Prostate gland (tissue), 2 donors: ENCODE measurements at regions not wholly inside any gene's neighbourhood (a gene's known extent, or its start where the extent isn't known, plus 50 kb on each side); places are given as distances from the start of the nearest gene placed in this dataset.
"Not testable (repeated sequence)": the region's sequence is repeated elsewhere in the genome, so short reads cannot be mapped to it uniquely, and the experiment has no call there.

Experiments used
- DNase-seq: peaks from one replicate; pipeline ENCODE4 v3.0.0-alpha.2; 2019; ENCODE audit warnings: low spot score
- H3K27ac ChIP-seq, 2 donors: fragments of 200-600 bp; sonication (generic); 2 replicates each; pipeline ENCODE4 v1.5.1; 2017 to 2019
- H3K27me3 ChIP-seq: fragments of 200-600 bp; sonication (generic); replicated peaks from 2 replicates; pipeline ENCODE4 v1.5.1; 2019; ENCODE audit not compliant: insufficient read depth
- H3K36me3 ChIP-seq, 2 donors: fragments of 200-600 bp; sonication (generic); 1 replicate in 1 of 2; 2 replicates in 1 of 2; pipeline versions ENCODE4 v1.5.1 to v1.8.1; 2017 to 2019
- H3K4me1 ChIP-seq: fragments of 200-600 bp; sonication (generic); replicated peaks from 2 replicates; pipeline ENCODE4 v1.5.1; 2019
- H3K4me3 ChIP-seq, 2 donors: fragments of 200-600 bp; sonication (generic); 2 replicates each; pipeline ENCODE4 v1.5.1; 2017 to 2019
- H3K9me3 ChIP-seq: fragments of 200-600 bp; sonication (generic); 2 replicates; pipeline ENCODE4 v1.5.1; 2017
- POLR2A ChIP-seq: fragments of 450-650 bp; IDR thresholded peaks from one replicate; pipeline ENCODE4 v1.6.1; 2016; ENCODE audit warnings: antibody characterized with exemption, mild to moderate bottlenecking
- POLR2AphosphoS5 ChIP-seq: sonication (generic); formaldehyde crosslinking; IDR thresholded peaks from one replicate; pipeline ENCODE4 v1.6.1; 2017; ENCODE audit warnings: antibody characterized with exemption
- WGBS: methylation state at CpG from one replicate; pipeline ENCODE4 v1.1.5; 2018; 5-methylcytosine and 5-hydroxymethylcytosine counted together
- intact Hi-C: fragments of 100-400 bp; cut with DNase I; formaldehyde crosslinking; loops from one replicate; pipeline ENCODE4 v1.14.2; 2022
- TF ChIP-seq, protein P1 (sequence below), 4 experiments: fragments of 200-600 bp in 2 of 4; fragments of 450-650 bp in 2 of 4; sonication (generic) in 2 of 4; IDR thresholded peaks; 1 replicate in 3 of 4; 2 replicates in 1 of 4; pipeline ENCODE4 v1.5.1; 2016 to 2019; ENCODE audit warnings: antibody characterized with exemption in 4 of 4, mild to moderate bottlenecking in 2 of 4, moderate library complexity in 2 of 4

GRCh38 chr9:136599811-136600660 lies 54.2 kb upstream of the NOTCH1 start:
- Histone ChIP-seq H3K4me3 (no peak overlapping the region), H3K9me3 (no peaks in the 10 kb centered on the region), H3K27ac (no peak overlapping the region), H3K36me3 (no peaks in the 10 kb centered on the region), H3K4me1 (no peaks in the 10 kb centered on the region), H3K27me3 (no peaks in the 10 kb centered on the region)
- WGBS = 63% methylated on average over 28 of the region's 29 CpGs
- intact Hi-C loops = no loop called here
- no peak for DNase-seq
- TF ChIP-seq, protein P1, sequence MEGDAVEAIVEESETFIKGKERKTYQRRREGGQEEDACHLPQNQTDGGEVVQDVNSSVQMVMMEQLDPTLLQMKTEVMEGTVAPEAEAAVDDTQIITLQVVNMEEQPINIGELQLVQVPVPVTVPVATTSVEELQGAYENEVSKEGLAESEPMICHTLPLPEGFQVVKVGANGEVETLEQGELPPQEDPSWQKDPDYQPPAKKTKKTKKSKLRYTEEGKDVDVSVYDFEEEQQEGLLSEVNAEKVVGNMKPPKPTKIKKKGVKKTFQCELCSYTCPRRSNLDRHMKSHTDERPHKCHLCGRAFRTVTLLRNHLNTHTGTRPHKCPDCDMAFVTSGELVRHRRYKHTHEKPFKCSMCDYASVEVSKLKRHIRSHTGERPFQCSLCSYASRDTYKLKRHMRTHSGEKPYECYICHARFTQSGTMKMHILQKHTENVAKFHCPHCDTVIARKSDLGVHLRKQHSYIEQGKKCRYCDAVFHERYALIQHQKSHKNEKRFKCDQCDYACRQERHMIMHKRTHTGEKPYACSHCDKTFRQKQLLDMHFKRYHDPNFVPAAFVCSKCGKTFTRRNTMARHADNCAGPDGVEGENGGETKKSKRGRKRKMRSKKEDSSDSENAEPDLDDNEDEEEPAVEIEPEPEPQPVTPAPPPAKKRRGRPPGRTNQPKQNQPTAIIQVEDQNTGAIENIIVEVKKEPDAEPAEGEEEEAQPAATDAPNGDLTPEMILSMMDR (IDR thresholded peaks at IDR 0.05) = no peak
- no peak for TF ChIP-seq POLR2A
- no peak for TF ChIP-seq POLR2AphosphoS5

DNA sequence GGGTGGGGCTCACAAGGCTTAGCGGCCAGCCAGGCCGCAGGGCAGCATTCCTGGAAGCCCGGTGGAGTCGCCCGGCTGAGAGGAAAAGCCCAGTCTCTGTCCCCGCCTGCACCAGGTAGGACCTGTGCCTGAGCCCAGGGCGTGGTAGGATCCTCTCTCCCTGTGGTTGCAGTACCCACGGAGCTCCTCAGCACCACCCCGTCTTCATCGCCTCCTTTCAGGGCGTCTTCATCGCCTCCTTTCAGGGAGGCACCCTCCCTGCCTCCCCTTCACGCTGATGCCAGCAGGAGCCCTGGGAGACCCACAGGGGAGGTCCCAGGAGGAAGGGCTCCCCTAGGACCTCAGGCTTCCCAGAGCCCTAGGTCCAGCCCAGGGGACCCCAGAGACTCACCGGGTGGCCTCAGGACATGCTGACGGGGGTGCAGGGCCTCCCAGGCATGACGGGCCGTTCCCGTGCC lies 53.3 kb upstream of the NOTCH1 start:
- no peak for DNase-seq
- H3K9me3 ChIP-seq = no peaks in the 10 kb centered on the region
- intact Hi-C loops = no loop called here
- H3K4me1 ChIP-seq = no peaks in the 10 kb centered on the region
- TF ChIP-seq, protein P1 (IDR thresholded peaks at IDR 0.05) = no peak
- TF ChIP-seq POLR2A (no peak), POLR2AphosphoS5 (no peak)
- H3K27me3 ChIP-seq = no peaks in the 10 kb centered on the region
- WGBS = 70% methylated on average over 10 of the region's 18 CpGs
- H3K4me3 ChIP-seq = no peak overlapping the region
- H3K27ac ChIP-seq = no peak overlapping the region
- H3K36me3 ChIP-seq = no peaks in the 10 kb centered on the region

GRCh38 chr9:136598390-136599073 lies 52.7 kb upstream of the NOTCH1 start:
- 84% methylated on average over 12 of the region's 13 CpGs for WGBS
- H3K27ac ChIP-seq, H3K9me3 ChIP-seq, H3K36me3 ChIP-seq, H3K4me1 ChIP-seq, H3K27me3 ChIP-seq, intact Hi-C loops, H3K4me3 ChIP-seq, DNase-seq: not testable (repeated sequence)

DNA sequence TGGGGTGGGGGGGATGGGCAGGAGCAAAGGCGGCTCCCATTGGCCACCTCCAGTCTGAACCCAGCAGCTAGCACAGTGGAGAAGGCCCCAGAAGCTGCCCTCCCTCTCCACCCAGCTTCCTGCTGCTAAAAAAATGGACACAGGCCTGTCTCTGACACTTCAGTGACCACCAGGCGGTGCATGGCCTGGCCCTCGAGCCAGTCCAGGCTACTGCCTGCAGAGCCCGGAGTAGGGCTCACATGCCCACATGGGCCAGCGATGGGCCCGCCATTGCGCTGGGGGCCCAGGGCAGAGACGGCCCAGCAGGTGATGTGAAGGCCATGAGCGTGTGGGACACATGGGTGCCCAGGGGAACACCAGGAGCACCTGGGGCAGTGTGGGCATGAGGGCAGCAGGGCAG lies 52.1 kb upstream of the NOTCH1 start:
- TF ChIP-seq, protein P1 (IDR thresholded peaks at IDR 0.05) = no peak
- TF ChIP-seq POLR2A = no peak
- TF ChIP-seq POLR2AphosphoS5 = no peak
- H3K27ac ChIP-seq = no peak overlapping the region
- H3K27me3 ChIP-seq = no peaks in the 10 kb centered on the region
- H3K36me3 ChIP-seq = no peaks in the 10 kb centered on the region
- intact Hi-C loops = no loop called here
- WGBS = 91% methylated on average over 9 of the region's 9 CpGs
- no peak overlapping the region for H3K4me3 ChIP-seq
- H3K4me1 ChIP-seq = no peaks in the 10 kb centered on the region
- DNase-seq = no peak
- no peaks in the 10 kb centered on the region for H3K9me3 ChIP-seq

DNA sequence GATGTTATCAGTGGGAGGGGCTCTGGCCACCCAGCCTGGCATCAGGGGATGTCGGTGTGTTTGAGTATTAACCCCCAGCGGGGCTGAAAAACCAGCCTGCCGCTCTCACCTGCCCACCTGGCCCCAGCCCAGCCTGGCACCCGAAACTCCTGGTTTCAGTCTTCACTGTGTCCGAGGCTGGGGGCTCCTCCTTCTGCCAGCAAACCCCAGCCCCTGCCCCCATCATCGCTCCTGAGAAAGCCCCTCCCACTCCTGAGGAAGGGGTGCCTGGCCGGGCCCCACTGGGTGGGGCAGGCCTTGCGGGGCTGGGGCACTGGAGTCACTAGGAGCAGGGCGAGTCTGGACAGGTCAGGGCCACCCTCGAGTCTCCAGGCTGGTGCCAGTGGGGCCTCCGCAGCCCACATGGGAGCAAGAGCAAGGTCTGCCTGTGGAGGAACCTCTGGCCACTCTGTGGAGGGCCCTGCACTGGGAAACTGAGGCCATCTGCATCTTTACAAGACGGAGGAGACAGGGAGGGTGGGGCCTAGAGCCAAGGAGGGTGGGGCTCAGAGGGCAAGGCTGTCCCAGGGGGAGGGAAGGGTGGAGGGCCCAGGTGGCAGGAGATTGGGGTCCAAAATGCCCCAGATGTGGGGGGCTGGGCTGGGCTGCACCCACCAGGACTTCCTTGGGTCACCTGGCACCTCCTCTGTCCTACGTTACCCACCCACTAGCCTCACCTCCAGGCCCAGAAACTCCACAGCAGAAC lies 51.5 kb upstream of the NOTCH1 start:
- H3K27ac ChIP-seq = no peak overlapping the region
- H3K4me1 ChIP-seq = no peaks in the 10 kb centered on the region
- TF ChIP-seq, protein P1 (IDR thresholded peaks at IDR 0.05) = no peak
- TF ChIP-seq POLR2AphosphoS5 = no peak
- no peaks in the 10 kb centered on the region for H3K36me3 ChIP-seq
- no peak for DNase-seq
- no peaks in the 10 kb centered on the region for H3K27me3 ChIP-seq
- intact Hi-C loops = no loop called here
- 50% methylated on average over 12 of the region's 13 CpGs for WGBS
- H3K4me3 ChIP-seq = no peak overlapping the region
- no peaks in the 10 kb centered on the region for H3K9me3 ChIP-seq
